Panc1 (cell line): ENCODE measurements at regions not wholly inside any gene's neighbourhood (a gene's known extent, or its start where the extent isn't known, plus 50 kb on each side); places are given as distances from the start of the nearest gene placed in this dataset.

Source experiments
- ATAC-seq: fragments of 200-7000 bp; cut with Tn5 transposase; 2 replicates; pipeline ENCODE4 v1.9.1; 2020; ENCODE audit warnings: mild to moderate bottlenecking, moderate library complexity
- BruUV-seq: library from RNA; stranded (reverse); fragments of 400-500 nt; replicated peaks from 2 replicates; lab custom pipeline; 2021; lab: Mats Ljungman, UMichigan
- CTCF ChIA-PET: fragments of 300-600 bp; sonication (Branson Sonifier 250); formaldehyde crosslinking; loops from one replicate; lab custom pipeline; 2022; ENCODE audit warnings: antibody characterized with exemption; lab: Charles Lee
- POLR2A ChIA-PET: fragments of 300-600 bp; sonication (Branson Sonifier 250); formaldehyde crosslinking; loops from one replicate; lab custom pipeline; 2022; ENCODE audit warnings: antibody characterized with exemption; lab: Charles Lee
- DNase-seq: peaks from one replicate; pipeline ENCODE4 v3.0.0-alpha.2; 2010; ENCODE audit warnings: low read depth, low spot score
- H3K27ac ChIP-seq: 2 replicates; pipeline ENCODE4 v1.5.1; 2011; ENCODE audit warnings: mild to moderate bottlenecking, low read length, inconsistent platforms
- H3K27me3 ChIP-seq: fragments of 200-500 bp; sonication (Bioruptor generic); 2 replicates; pipeline ENCODE4 v1.6.0; 2014; ENCODE audit warnings: low read length, inconsistent platforms; ENCODE audit not compliant: control insufficient read depth, insufficient read depth
- H3K36me3 ChIP-seq: fragments of 200-500 bp; sonication (Bioruptor generic); 2 replicates; pipeline ENCODE4 v1.5.1; 2014; ENCODE audit warnings: inconsistent platforms, mild to moderate bottlenecking, low read length, moderate library complexity; ENCODE audit not compliant: control insufficient read depth, insufficient read depth
- H3K4me1 ChIP-seq: 2 replicates; pipeline ENCODE4 v1.5.1; 2011; ENCODE audit warnings: inconsistent platforms, mild to moderate bottlenecking, low read length, moderate library complexity; ENCODE audit not compliant: control insufficient read depth, insufficient read depth
- H3K4me3 ChIP-seq, 2 experiments: 2 replicates each; pipeline ENCODE4 v1.5.1; 2011 to 2012; ENCODE audit warnings: low read depth in 2 of 2, low read length in 2 of 2, mild to moderate bottlenecking in 2 of 2, inconsistent platforms in 1 of 2, moderate library complexity in 1 of 2
- H3K9me3 ChIP-seq: fragments of 200-500 bp; sonication (Bioruptor generic); 2 replicates; pipeline ENCODE4 v1.5.1; 2014; ENCODE audit warnings: low read depth, mild to moderate bottlenecking, inconsistent platforms, low read length, moderate library complexity; ENCODE audit not compliant: control insufficient read depth, insufficient read depth
- CTCF ChIP-seq: fragments of 450-650 bp; IDR thresholded peaks from 2 replicates; pipeline ENCODE4 v1.5.1; 2017; ENCODE audit warnings: mild to moderate bottlenecking
- POLR2AphosphoS5 ChIP-seq: IDR thresholded peaks from 2 replicates; pipeline ENCODE4 v1.6.1; 2012; ENCODE audit warnings: mild to moderate bottlenecking, low read depth, low read length, moderate library complexity
- SIN3A ChIP-seq: IDR thresholded peaks from 2 replicates; pipeline ENCODE4 v1.6.1; 2012; ENCODE audit warnings: low read depth, mild to moderate bottlenecking, low read length, moderate library complexity, borderline replicate concordance; ENCODE audit not compliant: insufficient read depth
- TCF7L2 ChIP-seq: IDR thresholded peaks from 2 replicates; pipeline ENCODE4 v1.6.1; 2011; ENCODE audit warnings: mild to moderate bottlenecking, low read depth, low read length, inconsistent platforms
- in situ Hi-C: cut with HindIII; loops from 2 replicates; pipeline ENCODE4 v1.10.0; 2016; ENCODE audit warnings: low sequenced_read_pairs, low pct_unique_long_range_greater_than_20kb
- intact Hi-C: fragments of 100-400 bp; cut with micrococcal nuclease; formaldehyde crosslinking; loops from one replicate; pipeline ENCODE4 v1.10.0; 2022; ENCODE audit not compliant: unreplicated experiment
- TF ChIP-seq, protein P1 (sequence below), 2 experiments: IDR thresholded peaks; 2 replicates each; pipeline ENCODE4 v1.6.1; 2011 to 2012; ENCODE audit warnings: low read depth in 2 of 2, control low read depth in 1 of 2, low read length in 1 of 2, mild to moderate bottlenecking in 1 of 2, moderate library complexity in 1 of 2; ENCODE audit not compliant: insufficient read depth in 1 of 2

GRCh38 chr1:47627016-47627415 lies 189.2 kb downstream of the FOXD2 start:
- BruUV-seq = no TSS peak
- Histone ChIP-seq H3K36me3 (no peaks in the 10 kb centered on the region), H3K9me3 (no peaks in the 10 kb centered on the region), H3K27me3 (no peaks in the 10 kb centered on the region), H3K4me3 (no peak overlapping the region), H3K4me1 (no peaks in the 10 kb centered on the region), H3K27ac (no peak overlapping the region)
- ChIA-PET CTCF (interaction anchor here (1.2 kb wide), 1 partner anchor 191 kb away, joined by 3 read pairs; no protein-coding TSS in a partner anchor), POLR2A (no interaction called here)
- intact Hi-C loops = no loop called here
- DNase-seq = no peak
- no peak for TF ChIP-seq CTCF
- TF ChIP-seq POLR2AphosphoS5 = no peak
- no peak for TF ChIP-seq TCF7L2
- TF ChIP-seq SIN3A = no peak
- TF ChIP-seq, protein P1, sequence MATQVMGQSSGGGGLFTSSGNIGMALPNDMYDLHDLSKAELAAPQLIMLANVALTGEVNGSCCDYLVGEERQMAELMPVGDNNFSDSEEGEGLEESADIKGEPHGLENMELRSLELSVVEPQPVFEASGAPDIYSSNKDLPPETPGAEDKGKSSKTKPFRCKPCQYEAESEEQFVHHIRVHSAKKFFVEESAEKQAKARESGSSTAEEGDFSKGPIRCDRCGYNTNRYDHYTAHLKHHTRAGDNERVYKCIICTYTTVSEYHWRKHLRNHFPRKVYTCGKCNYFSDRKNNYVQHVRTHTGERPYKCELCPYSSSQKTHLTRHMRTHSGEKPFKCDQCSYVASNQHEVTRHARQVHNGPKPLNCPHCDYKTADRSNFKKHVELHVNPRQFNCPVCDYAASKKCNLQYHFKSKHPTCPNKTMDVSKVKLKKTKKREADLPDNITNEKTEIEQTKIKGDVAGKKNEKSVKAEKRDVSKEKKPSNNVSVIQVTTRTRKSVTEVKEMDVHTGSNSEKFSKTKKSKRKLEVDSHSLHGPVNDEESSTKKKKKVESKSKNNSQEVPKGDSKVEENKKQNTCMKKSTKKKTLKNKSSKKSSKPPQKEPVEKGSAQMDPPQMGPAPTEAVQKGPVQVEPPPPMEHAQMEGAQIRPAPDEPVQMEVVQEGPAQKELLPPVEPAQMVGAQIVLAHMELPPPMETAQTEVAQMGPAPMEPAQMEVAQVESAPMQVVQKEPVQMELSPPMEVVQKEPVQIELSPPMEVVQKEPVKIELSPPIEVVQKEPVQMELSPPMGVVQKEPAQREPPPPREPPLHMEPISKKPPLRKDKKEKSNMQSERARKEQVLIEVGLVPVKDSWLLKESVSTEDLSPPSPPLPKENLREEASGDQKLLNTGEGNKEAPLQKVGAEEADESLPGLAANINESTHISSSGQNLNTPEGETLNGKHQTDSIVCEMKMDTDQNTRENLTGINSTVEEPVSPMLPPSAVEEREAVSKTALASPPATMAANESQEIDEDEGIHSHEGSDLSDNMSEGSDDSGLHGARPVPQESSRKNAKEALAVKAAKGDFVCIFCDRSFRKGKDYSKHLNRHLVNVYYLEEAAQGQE (IDR thresholded peaks at IDR 0.05; ENCODE audit: insufficient read depth in 1 of 2, low read depth in 2 of 2, low read length in 1 of 2) = no peak
- no peak; the same call in 1 of the 2 replicates for ATAC-seq
- in situ Hi-C loops = no loop called here

DNA sequence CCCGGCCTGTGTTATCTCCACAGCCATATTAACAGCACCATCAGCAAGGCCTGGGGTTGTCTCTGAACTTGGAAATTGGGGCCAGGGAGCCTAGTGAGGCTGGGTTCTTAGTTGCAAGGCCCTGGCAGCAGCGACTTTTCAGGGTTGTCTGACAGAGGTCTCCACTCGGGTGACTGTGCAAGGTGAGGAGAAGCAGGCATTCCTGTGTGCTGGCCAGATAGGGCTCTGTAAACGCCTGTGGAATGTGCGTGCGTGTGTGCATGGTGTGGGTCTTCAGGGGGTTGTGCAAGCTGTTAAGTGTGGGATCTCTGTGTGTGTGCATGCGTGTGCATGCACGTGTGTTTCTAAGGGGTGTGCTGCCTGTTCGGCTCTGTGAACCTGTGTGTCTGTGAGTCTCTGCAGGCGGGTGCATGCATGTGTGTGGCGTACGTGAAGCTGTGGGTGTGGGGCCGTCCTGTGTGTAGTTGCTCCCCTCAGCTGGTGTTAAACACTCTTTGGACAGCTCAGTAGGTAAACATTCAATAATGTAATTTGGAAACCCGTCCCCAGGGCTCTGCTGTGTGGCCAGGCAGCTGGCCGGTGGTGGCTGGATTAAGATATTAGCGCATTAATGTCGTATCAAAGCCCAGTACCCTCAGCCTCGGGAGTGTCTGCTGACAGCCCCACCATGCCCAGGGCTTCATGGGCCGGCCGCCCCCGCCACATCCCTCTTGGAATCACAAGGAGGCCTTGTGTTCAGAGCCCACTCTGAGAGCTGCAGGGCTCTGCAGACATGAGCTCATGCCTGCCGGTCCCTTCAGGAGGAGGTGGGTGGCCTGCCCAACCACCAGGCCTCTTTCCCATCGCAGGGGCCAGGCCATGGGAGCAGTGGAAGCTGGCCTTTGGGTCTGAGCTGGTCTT lies 189.9 kb downstream of the FOXD2 start:
- ChIA-PET CTCF (interaction anchor here (1.2 kb wide), 1 partner anchor 191 kb away, joined by 3 read pairs; no protein-coding TSS in a partner anchor), POLR2A (no interaction called here)
- Histone ChIP-seq H3K27me3 (no peaks in the 10 kb centered on the region), H3K9me3 (no peaks in the 10 kb centered on the region), H3K4me1 (no peaks in the 10 kb centered on the region), H3K36me3 (no peaks in the 10 kb centered on the region), H3K4me3 (no peak overlapping the region), H3K27ac (no peak overlapping the region)
- TF ChIP-seq POLR2AphosphoS5 (no peak), SIN3A (no peak), CTCF (no peak), TCF7L2 (no peak)
- TF ChIP-seq, protein P1 (IDR thresholded peaks at IDR 0.05; ENCODE audit: insufficient read depth in 1 of 2, low read depth in 2 of 2, low read length in 1 of 2) = no peak
- intact Hi-C loops (no loop called here), in situ Hi-C loops (no loop called here)
- BruUV-seq = no TSS peak
- no peak for DNase-seq
- no peak for ATAC-seq
